HG03354 (cell line): ENCODE measurements at regions not wholly inside any gene's neighbourhood (a gene's known extent, or its start where the extent isn't known, plus 50 kb on each side); places are given as distances from the start of the nearest gene placed in this dataset.

Experiments
- ATAC-seq: cut with Tn5 transposase; IDR thresholded peaks from one replicate; pipeline ENCODE4 v1.9.1; 2021; ENCODE audit warnings: mild to moderate bottlenecking; ENCODE audit not compliant: unreplicated experiment, poor library complexity, severe bottlenecking

DNA sequence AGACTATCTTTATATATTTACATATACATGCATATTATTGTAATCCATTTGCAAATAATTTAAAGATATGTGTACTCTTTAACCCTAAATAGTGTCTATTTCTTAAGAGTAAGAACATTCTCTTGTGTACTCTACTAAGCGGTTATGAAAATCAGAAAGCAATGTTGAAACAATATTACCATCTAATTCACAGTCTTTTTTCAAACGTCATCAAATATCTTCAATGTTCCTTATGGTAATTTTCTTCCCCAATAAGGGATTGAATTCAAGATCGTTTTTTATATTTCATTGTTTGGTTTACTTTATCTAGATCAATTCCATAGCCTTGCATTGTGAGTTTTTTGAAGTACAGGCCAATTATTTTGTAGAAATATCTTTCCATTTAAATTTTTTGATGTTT is 1647.4 kb upstream of the PRR20A start:
- no peak for ATAC-seq

DNA sequence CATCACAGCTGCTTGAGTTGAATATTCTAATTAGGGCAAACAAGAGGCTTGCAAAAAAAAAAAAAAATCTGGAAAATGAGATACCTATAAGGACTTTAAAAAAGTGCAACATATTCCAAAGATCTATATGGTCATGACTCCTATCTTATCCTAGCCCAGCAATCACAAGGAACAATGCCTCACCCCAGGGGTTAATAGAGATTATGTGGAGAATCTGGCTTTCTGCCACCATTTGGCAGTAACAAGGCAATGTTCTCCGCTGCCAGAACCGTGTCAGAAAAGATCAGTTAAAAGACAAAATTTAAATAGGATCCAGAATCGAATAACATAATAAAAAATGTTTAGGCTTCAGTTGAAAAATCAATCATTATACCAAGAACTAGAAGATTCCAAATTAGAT is 1643.2 kb upstream of the PRR20A start:
- ATAC-seq: no peak

DNA sequence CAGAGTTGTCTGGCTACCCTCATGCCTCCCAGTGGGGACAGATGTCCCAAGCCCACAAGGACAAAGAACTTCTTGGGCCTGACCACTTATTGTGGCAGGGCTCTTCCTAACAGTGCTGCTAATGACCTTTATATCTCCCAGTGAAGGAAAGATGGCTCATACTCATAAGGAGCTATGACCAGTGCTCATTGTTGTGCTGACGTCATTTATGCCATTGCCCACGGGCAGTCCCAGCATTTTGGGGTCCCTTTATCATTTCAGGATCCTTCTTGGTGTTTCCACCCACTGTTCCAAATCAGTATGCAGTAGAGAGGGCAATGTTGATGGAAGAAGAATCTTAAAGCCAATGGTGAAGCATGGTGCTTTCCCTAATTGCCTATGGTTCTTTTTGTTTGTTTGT is 1640.0 kb upstream of the PRR20A start:
- ATAC-seq: no peak

DNA sequence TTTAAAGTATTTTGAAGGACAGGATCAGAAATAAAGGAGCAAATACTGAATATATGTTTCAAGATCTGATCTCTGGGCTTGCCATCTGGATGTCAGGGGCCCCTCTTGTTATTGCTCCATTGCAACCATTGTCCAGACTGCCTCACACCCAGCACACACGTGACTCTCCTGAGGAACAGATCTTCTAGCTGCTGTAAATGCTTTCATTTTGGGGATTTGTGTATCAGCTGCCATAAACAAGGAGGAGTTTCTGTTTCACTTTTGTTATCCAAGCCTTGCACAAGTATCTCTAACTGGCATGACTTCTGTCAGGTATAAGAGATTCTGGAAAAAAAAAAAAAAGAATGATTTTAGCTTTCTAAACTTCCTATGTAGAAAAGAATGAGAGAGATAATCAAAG is 1624.1 kb upstream of the PRR20A start:
- ATAC-seq: no peak

DNA sequence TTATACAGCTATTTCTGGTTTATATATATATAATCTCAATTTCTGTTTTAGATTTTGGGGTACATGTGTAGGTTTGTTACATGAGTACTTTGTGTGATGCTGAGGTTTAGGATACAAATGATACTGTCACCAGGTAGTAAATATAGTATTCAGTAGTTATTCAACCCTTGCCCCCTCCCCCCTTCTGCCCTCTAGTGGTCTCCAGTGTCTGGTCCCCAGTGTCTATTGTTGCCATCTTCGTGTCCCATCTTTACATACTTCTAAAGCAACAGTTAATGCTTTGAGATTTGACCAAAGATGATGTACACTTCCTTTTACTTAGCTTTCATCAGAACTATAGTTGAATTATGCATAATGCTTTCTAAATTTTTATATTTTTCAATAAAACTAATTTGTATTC is 1623.4 kb upstream of the PRR20A start:
- no peak for ATAC-seq

DNA sequence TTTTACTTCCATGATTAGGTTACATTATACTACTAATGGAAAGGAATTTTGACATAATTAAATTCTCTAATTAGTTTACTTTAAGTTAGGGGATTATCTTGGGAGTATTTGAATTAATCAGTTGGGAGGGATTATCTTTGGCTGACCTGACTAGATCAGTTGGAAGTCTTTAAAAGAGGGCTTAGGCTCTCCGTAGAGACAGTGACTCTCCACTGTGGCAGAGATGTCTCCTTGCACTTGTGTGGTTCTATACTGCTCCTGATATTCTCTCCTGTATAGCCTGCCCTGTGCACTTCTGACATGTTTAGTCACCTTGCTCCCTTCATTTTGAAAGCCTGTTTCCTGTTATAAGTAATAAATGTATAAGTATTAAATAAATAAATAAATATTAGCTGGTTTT is 1612.3 kb upstream of the PRR20A start:
- no peak for ATAC-seq

DNA sequence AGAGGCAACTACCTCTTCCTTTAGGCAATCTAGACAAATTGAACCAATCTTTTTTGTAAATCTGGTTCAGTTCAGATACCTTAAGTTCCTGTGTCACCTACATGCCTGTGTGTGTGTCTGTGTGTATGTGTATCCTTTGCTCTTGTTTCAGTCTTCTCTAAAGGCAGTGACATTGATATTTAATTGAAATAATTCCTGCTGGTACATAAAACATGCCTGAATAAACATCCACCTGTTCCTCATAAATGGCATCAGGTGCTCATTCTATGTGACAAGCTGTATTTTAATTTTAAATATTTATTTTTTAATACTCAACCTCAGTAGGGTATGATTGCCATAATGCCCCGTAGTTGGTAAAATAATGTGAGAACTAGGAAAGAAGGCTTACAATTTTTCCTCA is 1606.4 kb upstream of the PRR20A start:
- ATAC-seq: no peak

DNA sequence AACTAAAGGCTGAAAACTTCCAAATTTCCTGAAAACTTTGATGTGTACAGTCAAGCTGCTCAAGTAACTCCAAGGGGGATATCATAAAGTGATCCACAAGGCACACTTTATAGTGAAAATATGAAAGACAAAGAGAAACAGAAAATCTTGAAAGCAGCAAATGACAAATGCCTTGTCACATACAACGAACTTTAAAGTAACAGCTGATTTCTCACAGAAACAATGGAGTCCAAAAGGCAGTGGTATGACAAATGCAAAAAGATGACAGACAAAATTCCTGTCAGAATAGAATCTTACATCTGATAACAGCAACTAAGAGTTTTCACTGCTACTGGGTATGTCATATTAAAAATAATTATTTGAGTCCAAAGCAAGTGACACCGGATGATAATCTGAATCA is 1602.3 kb upstream of the PRR20A start:
- no peak for ATAC-seq

DNA sequence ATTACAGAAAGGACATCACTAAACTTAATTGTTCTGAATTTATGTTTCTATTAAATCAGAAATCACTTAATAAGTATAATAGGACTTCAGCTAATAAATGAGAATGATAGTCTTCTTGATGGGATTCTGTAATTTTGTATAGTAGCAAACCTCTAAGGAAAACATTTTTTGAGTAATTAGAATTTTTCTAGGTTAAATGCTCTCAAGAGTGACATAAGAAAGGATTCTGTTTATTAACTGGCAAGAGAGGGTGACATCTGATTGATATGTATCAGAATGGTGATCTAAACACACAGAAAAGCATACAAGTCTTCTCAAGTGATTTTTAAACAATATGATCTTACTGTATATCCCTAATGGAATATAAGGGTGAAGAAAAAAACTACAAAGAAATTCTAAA is 1597.7 kb upstream of the PRR20A start:
- ATAC-seq: no peak

DNA sequence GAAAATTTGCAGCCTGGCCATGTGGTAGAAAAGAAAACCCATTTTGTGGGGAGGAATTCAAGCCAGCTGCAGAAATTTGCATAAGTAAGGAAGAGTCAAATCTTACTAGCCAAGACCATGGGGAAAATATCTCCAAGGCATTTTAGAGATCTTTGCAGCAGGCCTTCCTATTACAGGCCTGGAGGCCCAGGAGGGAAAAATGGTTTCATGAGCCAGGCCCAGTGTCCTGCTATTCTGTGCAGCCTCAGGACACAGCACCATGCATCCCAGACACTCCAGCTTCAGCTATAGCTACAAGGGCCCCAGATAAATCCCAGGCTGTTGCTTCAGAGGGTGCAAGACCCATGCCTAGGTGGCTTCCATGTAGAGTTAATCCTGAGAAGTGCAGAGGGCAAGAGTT is 1590.1 kb upstream of the PRR20A start:
- ATAC-seq: no peak

DNA sequence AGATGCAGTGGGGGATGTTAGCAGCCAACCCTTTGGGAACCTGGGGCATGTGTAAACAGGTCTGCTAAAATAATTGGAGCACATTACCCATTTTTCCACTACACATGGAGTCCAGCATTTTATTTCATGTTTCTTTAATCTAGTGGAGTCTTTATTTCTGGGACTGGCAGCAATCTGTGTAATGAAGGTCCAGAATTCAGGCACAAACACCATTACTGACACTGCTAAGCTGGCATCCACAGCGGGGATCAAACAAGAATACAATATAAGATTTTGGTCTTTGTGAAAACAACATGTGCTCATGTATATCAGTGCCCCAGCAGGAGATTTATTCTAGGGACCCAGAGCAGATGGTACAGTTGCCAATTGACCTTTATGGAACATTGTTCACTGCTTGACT is 1587.0 kb upstream of the PRR20A start:
- no peak for ATAC-seq

DNA sequence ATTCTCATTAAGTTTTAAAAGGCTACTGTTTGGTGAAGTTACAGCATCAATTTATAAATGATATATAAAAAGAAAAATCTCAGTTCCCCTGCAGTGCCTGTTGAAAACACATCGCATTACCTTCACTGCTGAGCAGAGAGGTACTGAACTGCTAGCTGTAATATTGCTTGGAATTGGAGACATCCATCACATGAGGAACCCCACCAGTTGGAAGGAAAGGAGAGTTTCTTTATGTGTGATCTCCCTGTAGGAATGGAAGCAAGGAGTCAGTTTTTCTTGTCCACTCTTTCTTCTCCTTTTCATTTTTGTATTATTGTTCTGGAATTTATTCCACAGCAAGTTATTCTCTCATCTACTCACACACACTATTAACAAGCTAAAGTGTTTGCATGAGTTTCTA is 1586.0 kb upstream of the PRR20A start:
- ATAC-seq: no peak

DNA sequence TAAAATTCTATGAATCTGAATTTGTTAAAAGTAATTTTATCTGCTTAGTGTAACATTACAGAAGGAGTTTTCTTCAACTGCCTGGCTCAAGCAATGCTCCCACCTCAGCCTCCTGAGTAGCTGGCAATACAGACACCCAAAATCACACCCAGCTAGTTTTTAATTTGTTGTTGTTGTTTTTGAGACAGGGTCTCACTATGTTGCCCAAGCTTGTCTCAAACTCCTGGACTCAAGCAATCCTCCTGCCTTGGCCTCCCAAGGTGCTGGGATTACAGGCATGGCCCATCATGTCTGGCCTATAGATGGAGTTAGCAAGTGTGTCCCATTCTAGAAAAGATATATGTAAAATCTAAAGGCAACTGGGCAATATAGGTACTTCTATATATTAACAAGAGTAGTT is 1580.4 kb upstream of the PRR20A start:
- ATAC-seq: no peak

DNA sequence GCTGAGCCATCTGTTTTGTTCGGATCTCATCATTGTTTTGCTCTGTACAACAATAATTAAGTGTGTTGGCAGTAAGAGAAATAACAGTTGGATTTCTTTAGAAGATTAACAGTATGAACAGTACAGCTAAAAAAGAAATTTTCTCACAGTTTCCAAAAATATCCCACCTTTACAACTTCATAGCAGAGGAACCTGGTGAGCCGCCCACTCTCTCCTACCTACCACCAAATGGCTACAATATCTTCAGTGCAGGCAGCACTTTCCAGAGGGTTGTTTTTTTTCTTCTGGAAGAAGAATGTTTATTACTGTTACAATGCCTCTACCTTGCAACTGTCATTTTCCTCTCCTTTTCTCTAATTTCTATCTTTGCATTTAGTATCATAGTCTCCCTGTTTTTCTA is 1577.5 kb upstream of the PRR20A start:
- no peak for ATAC-seq

DNA sequence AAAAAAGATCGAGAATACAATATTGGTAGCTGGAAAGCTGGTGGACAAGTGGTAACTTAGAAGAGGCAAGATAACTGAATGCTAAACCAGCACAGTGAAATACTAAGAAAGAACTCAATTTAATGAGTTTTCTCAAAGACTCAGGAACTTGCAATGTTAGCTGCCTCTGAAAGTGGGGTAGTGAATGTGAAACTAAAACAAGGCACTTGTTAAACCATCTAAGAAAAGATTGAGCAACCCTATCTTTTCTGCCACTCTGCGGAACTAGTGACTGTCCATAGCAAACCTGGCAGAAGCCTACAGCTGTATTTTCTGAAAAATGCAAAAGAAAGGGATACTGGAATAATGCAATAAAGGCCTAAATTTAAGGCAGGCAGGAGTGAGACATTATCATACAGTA is 1574.4 kb upstream of the PRR20A start:
- no peak for ATAC-seq

DNA sequence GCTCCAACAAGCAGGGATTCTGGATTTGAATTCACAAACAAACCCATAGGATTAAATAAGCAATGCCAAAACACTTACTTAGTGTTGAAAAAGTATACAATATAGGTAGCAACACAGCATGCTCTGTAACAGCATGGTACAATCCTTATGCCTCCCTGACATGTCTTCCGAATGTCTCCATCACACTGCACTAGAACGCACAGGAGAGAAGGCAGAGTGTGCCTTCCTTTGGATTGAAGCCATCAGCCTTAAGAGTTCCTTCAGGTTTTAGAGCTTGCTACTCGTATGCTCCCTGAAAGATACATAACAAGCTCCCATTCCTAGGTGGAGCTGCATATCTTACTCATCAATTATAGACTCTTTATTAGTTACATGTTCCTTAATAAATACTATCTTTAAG is 1573.9 kb upstream of the PRR20A start:
- no peak for ATAC-seq

DNA sequence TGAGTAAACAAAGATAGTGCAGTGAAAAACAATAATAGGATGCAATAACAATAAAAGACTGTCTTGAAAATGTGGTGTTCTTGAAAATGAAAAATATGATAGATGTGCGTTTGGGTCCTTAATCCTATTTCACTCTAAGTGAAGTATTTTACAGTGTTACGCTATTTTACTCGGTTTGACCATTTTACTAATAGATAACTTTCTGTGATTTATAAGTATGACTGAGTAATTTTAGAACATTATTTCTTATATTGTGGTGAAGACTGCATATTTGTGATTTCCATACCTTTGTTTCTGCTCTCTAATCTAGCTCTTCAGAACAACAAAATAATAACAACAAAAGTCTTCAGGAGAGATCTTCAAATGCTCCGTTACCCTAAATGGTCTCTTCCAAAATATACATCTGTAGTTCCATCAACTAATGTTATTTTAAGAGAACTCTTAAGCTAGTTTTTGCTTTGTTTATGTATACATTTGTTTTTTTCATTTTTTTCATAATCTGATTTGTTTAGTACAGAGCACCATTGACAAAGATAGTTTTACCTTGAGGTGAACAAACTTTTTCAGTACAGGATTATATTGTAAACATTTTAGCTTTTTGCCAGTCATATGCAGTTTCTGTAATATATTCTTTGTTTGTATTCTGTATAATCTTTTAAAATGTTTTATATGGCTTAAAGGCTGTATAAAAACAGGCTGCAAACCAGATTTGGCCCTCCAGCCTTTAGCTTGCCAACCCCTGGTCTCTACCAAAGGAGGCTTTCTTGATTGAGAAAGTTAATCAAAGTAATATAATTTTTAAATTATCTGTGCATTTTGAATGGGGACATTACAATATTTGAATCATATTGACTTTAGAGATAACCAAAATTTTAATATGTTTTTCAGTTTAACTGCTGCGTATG is 1572.7 kb upstream of the PRR20A start:
- ATAC-seq: no peak

DNA sequence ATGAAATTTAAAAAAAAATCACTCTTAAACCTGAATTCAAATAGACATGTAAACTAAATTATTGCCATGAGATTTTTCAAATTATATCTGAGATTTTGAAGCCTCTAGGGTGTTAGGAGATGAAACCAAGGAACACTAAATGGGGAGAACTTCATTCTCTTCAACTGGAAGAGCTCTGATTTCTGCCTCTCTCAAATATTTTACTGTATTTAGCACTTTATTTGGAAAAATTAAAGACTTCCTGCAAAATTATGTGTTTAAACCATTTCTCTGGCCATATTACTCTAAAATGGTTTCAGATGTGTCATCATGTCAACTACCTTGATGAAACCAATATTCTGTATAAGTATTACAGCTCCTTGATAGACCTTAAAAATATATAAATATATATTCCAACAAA is 1571.6 kb upstream of the PRR20A start:
- no peak for ATAC-seq

DNA sequence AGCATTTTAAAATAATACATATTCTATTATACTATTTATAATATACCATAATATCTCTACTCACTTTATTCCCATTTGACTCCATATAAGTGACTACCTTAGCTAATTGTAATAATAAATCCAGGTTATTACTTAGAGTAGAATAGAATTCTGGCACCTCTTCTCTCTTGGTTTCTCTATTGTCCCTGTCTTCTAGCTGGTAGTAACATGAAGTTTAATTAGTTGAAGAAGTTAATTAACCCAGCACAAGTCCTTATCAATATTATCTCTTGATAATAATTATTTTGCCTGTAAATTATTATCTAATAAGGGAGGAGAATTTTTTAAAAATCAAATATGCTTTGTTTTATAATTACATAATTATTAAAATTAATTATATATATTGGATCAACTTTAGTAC is 1571.2 kb upstream of the PRR20A start:
- no peak for ATAC-seq

DNA sequence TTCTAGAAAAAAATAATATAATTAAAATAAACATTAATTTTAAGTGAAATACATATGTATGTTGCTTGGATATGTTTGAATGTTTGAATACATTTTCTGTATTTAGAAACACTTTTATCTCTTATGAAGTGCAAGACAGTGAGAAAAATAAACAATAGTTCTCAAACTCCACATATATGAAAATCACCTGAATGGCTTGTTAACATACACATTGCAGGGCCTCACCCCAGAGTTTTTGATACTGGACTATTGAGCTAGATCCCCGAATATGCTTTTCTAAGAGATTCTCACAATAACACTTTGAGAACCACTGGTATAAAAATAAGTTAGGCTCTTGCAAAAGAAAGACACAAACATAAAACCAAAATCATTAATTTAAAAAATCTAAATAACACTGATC is 1570.3 kb upstream of the PRR20A start:
- no peak for ATAC-seq

DNA sequence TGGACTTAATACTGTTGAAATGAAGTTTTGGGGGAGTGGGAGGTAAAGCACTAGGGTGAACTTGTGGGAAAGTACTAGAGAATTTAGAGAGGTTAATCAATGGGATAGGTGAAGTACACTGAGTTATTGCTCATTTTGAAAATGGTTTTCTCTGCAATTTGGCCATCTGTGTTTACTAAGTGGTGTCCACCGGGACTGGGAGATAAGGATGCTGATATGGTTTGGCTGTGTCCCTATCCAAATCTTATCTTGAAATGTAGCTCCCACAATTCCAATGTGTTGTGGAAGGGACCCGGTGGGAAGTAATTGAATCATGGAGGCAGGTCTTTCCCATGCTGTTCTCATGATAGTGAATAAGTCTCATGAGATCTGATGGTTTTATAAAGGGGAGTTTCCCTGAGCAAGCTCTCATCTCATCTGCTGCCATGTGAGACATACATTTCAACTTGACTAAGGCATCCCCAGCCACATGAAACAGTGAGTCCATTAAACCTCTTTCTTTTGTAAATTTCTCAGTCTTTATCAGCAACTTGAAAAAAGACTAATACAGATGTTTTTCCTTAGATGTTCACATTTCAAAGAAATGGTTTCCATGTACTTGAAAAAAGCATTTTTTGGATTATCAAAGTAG is 1569.4 kb upstream of the PRR20A start:
- ATAC-seq: no peak

DNA sequence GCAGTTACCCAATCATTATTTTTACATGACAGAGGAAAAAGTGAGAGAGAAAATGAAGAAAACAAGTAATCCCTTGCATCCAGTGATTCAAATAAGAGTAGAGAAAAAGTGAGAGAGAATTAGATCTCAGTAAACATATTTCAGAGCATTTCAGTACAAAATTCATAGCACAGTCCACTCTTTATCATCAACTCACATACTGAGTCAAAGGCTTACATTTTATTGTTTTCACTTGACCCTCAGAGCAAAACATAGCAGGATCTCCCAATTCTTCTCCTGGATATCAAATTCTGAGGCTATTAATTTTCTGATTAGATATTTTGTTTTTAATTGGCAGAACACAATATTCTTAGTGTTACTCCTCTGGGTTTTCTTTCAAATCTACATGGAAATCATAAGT is 1568.3 kb upstream of the PRR20A start:
- ATAC-seq: no peak
